ENCODE measurements at regions not wholly inside any gene's neighbourhood (a gene's known extent, or its start where the extent isn't known, plus 50 kb on each side); places are given as distances from the start of the nearest gene placed in this dataset.

DNA sequence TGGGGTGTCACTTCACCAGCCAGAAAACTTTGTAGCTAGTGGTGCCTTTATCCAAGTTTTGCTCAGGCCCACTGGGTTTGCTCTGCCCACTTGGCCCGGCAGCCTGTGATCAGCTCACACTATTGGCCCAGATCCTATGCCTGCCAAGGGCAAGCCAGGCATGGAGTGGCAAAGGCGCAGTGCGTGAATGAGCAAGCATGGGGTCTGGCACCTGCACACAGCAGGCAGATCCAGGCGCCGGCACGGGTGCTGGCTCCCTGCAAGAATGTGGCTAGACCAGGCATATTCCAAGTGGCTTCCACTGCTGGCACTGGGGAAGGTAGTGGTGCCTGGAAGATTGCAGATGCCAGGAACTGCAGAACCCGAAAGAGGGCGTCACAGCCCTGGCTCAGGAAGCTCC is 346.9 kb downstream of the LMBRD1 start:
- TF ChIP-seq CXXC5 (CRISPR knock-in tag; IDR thresholded peaks at IDR 0.05) (no peak), NR4A1 (CRISPR knock-in tag; IDR thresholded peaks at IDR 0.05) (no peak), NR4A1 (tag; IDR thresholded peaks at IDR 0.05) (no peak), ZNF699 (CRISPR knock-in tag; IDR thresholded peaks at IDR 0.05; ENCODE audit: insufficient replicate concordance) (no peak), POLR2B (IDR thresholded peaks at IDR 0.05; ENCODE audit: low read depth, partially characterized antibody) (no peak), HBP1 (CRISPR knock-in tag; IDR thresholded peaks at IDR 0.05) (no peak), HCFC1 (IDR thresholded peaks at IDR 0.05; ENCODE audit: low read depth, low read length) (no peak)

More for the DNA sequence above, 346.9 kb downstream of the LMBRD1 start:
- Histone ChIP-seq H4K20me1 (replicated peaks; ENCODE audit: control insufficient read depth, insufficient read depth, low read length) (no peaks in the 10 kb centered on the region), H3K27me3 (ENCODE audit: control insufficient read depth in 2 of 2, insufficient read depth in 2 of 2, low read length in 2 of 2) (no peaks in the 10 kb centered on the region), H2AFZ (ENCODE audit: low read depth, low read length) (no peak overlapping the region), H3K36me3 (ENCODE audit: control insufficient read depth, insufficient read depth, low read length) (no peaks in the 10 kb centered on the region), H3K4me3 (no peak overlapping the region), H3K4me1 (replicated peaks in 1 of 2; ENCODE audit: control insufficient read depth in 2 of 2, insufficient read depth in 2 of 2, low read length in 2 of 2) (no peaks in the 10 kb centered on the region), H3K4me2 (ENCODE audit: insufficient read depth, low read length) (no peak overlapping the region), H3K27ac (ENCODE audit: extremely low read depth, low read depth, low read length) (no peak overlapping the region), H3K9me1 (ENCODE audit: control insufficient read depth, insufficient read depth, low read length) (no peaks in the 10 kb centered on the region), H3K9ac (ENCODE audit: insufficient read depth in 1 of 2, low read depth in 2 of 2, low read length in 2 of 2) (no peak overlapping the region), H3K9me3 (replicated peaks; ENCODE audit: control insufficient read depth, insufficient read depth, low read depth, low read length) (no peaks in the 10 kb centered on the region), H3K79me2 (ENCODE audit: control insufficient read depth, insufficient read depth, low read length) (no peaks in the 10 kb centered on the region)
- POLR2A ChIA-PET: no interaction called here
- in situ Hi-C loops (cut with MboI) (no loop called here), intact Hi-C loops (cut with micrococcal nuclease) (no loop called here)
- BruUV-seq (replicated peaks): no TSS peak
- CTCF ChIA-PET (ENCODE audit: low intra/inter-chr PET ratio): no interaction called here
- 2% methylated on average over 8 of the region's 8 CpGs for WGBS (ENCODE audit: insufficient coverage, low coverage, missing lambda C conversion rate)
- ATAC-seq: no peak
- no peak for FAIRE-seq
- no peak for DNase-seq (ENCODE audit: extremely low read depth in 1 of 4, low spot score in 3 of 4)
